ENCODE measurements at regions not wholly inside any gene's neighbourhood (a gene's known extent, or its start where the extent isn't known, plus 50 kb on each side); places are given as distances from the start of the nearest gene placed in this dataset.

DNA sequence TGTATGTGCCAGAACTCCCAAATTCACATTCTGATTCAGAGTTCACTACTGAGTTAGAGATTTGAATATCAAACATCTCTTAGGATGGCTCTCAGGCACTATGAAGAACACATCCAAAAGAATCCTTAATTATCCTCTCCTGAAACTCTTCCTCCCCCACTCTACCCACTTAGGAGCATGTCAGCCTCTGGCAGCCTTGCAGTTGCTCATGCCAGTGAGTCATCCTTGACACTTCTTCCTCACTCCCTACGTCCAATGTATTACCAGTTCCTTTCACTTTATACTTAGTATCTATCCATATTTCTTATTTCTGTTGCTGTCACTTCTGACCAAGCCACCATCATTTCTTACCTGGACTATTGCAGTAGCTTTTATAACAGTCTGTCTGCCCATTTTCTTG lies 192.0 kb upstream of the IMPG1 start (continued):
- TF ChIP-seq SMAD3 (CRISPR knock-in tag; conservative IDR thresholded peaks at IDR 0.05) (no peak), XRCC4 (IDR thresholded peaks at IDR 0.05; ENCODE audit: extremely low read depth, insufficient read depth, insufficient read length) (no peak), EZH2 (IDR thresholded peaks at IDR 0.05; ENCODE audit: borderline replicate concordance, low read depth, low read length) (no peak), MEF2D (tag; conservative IDR thresholded peaks at IDR 0.05; ENCODE audit: low read depth) (no peak), XRCC3 (IDR thresholded peaks at IDR 0.05) (no peak), LARP7 (IDR thresholded peaks at IDR 0.05) (no peak)

GRCh38 chr6:76262240-76262639 lies 189.8 kb upstream of the IMPG1 start:
- no peak overlapping the region for H3K4me2 ChIP-seq (ENCODE audit: insufficient read depth, low read length)
- FAIRE-seq (no peak), ATAC-seq (no peak), DNase-seq (ENCODE audit: extremely low read depth in 1 of 4, low spot score in 3 of 4) (no peak)
- 0% methylated on average over 2 of the region's 2 CpGs for WGBS (ENCODE audit: insufficient coverage, low coverage, missing lambda C conversion rate)
- H3K27me3 ChIP-seq (ENCODE audit: control insufficient read depth in 2 of 2, insufficient read depth in 2 of 2, low read length in 2 of 2) = no peaks in the 10 kb centered on the region
- H2AFZ ChIP-seq (ENCODE audit: low read depth, low read length) = no peak overlapping the region
- no peaks in the 10 kb centered on the region for H3K4me1 ChIP-seq (replicated peaks in 1 of 2; ENCODE audit: control insufficient read depth in 2 of 2, insufficient read depth in 2 of 2, low read length in 2 of 2)
- H4K20me1 ChIP-seq (replicated peaks; ENCODE audit: control insufficient read depth, insufficient read depth, low read length) = no peaks in the 10 kb centered on the region
- intact Hi-C loops (cut with micrococcal nuclease) (no loop called here), in situ Hi-C loops (cut with MboI) (no loop called here)
- no peaks in the 10 kb centered on the region for H3K36me3 ChIP-seq (ENCODE audit: control insufficient read depth, insufficient read depth, low read length)
- POLR2A ChIA-PET = no interaction called here
- no peaks in the 10 kb centered on the region for H3K9me1 ChIP-seq (ENCODE audit: control insufficient read depth, insufficient read depth, low read length)
- no peaks in the 10 kb centered on the region; the same call in 1 of the 2 replicates for H3K9me3 ChIP-seq (replicated peaks; ENCODE audit: control insufficient read depth, insufficient read depth, low read depth, low read length)
- H3K4me3 ChIP-seq = no peak overlapping the region
- H3K9ac ChIP-seq (ENCODE audit: insufficient read depth in 1 of 2, low read depth in 2 of 2, low read length in 2 of 2) = no peak overlapping the region
- H3K27ac ChIP-seq (ENCODE audit: extremely low read depth, low read depth, low read length) = no peak overlapping the region
- TF ChIP-seq ZFP36 (IDR thresholded peaks at IDR 0.05; ENCODE audit: low read depth, low read length, partially characterized antibody) = peak; percentile 41
- TF ChIP-seq KAT7 (CRISPR knock-in tag; IDR thresholded peaks at IDR 0.05; ENCODE audit: borderline replicate concordance) = no peak
- H3K79me2 ChIP-seq (ENCODE audit: control insufficient read depth, insufficient read depth, low read length) = no peaks in the 10 kb centered on the region
- BruUV-seq (replicated peaks) = no TSS peak
- CTCF ChIA-PET (ENCODE audit: low intra/inter-chr PET ratio) = no interaction called here

All from K562 (cell line).